Kidney tubule cell (primary cell): ENCODE measurements at regions not wholly inside any gene's neighbourhood (a gene's known extent, or its start where the extent isn't known, plus 50 kb on each side); places are given as distances from the start of the nearest gene placed in this dataset.
A peak's percentile ranks its signal among the peaks of the same experiment; 100 is the strongest.
"Not testable (repeated sequence)": the region's sequence is repeated elsewhere in the genome, so short reads cannot be mapped to it uniquely, and the experiment has no call there.

Experiments used
- DNase-seq: peaks from one replicate; pipeline ENCODE4 v3.0.0-alpha.2; 2018; ENCODE audit warnings: low spot score

- DNase-seq = not testable (repeated sequence)
Measured at GRCh38 chr3:35146256-35147035, 492.9 kb upstream of the ARPP21 start.

DNA sequence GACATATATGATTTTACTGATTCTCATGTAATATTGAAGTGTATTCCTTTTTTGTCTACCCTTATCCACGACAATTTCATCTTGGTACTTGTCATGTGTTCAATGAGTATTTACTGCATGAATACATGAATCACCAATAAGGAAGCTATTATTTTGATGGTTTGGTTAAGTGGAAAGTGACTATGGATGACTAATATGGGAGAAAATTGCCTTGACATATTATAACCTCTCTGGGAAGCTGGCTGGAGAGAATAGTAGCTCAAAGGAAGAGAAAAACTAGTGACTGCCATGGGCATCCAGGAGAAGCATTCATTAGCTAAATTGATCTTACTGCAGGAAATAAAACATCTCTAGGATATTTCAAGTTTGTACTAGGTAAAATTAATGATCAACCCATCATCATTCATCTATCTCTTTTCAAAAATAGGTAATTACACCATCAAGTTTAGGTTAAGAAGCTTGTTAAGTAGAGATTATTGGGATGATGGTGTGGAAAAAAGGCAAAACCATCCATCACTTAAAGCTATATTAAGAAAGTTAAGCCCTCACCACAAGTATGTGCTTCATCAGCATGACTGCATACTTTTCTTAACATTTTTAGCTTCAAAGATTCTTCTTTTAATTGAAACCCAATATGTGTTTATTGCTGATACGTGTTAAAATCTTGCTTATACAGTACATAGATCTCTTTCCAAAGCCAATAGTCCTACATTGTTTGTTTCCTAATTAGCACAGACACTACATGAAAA, 455.2 kb upstream of the ARPP21 start:
- DNase-seq = peak; percentile 64

GRCh38 chr3:35184775-35185174, 454.6 kb upstream of the ARPP21 start:
- peak; percentile 2 for DNase-seq

DNA sequence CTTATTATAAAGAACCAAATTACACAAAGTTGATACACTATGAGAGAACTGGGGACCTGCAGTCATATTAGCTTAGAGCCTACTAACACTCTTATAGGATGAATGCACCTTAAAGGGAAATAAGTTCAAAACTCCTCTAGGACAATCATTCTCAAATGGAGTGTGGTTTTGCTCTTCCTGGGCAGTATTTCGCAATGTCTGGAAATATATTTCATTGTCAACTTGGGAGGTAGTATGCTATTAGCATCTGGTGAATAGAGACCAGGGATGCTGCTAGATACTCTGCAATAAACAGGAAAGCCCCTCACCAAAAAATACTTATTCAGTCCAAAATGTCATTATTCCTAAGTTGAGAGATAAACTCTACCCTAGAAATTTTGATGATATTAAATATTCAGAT, 451.4 kb upstream of the ARPP21 start:
- no peak for DNase-seq

- peak; percentile 2 for DNase-seq
Measured at GRCh38 chr3:35194666-35195065, 444.7 kb upstream of the ARPP21 start.

GRCh38 chr3:35198857-35199256, 440.5 kb upstream of the ARPP21 start:
- no peak for DNase-seq

DNA sequence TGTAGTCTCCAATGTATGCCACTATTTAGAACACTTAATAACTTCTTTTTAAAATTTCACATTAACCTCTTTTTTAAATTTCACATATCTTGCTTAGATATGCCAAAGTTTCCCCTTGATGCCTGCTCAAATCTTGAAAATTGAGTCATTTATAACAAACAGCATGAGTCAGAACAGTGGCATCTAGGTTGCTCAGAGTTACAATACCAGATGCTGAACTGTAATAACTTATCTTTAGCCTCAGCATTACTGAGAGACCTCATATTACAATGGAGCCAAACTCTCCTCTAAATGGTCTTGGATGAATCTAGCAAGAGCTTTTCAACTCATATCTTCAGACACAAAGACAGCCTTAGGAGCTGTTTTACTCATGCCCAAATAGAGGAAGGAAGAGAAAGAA, 439.3 kb upstream of the ARPP21 start:
- DNase-seq = peak; percentile 71

DNA sequence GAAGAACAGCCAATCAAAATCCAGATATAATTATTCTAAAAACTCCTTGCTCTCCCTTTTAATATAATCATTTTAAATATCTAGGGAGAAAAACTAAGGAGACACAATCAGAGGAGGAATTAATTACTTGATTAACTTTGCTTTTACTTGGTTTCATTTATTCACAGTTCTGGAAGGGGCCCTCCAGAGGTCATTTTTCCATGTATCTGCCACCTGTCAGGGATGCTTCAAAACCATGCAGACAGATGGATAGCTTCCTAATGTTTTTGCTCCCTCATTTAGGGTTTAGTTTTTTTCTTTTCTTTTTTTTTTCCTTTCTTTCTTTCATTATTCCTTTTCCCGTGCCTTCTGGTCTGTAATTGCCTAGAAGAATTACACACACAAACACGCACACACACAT, 438.1 kb upstream of the ARPP21 start:
- DNase-seq = no peak

DNA sequence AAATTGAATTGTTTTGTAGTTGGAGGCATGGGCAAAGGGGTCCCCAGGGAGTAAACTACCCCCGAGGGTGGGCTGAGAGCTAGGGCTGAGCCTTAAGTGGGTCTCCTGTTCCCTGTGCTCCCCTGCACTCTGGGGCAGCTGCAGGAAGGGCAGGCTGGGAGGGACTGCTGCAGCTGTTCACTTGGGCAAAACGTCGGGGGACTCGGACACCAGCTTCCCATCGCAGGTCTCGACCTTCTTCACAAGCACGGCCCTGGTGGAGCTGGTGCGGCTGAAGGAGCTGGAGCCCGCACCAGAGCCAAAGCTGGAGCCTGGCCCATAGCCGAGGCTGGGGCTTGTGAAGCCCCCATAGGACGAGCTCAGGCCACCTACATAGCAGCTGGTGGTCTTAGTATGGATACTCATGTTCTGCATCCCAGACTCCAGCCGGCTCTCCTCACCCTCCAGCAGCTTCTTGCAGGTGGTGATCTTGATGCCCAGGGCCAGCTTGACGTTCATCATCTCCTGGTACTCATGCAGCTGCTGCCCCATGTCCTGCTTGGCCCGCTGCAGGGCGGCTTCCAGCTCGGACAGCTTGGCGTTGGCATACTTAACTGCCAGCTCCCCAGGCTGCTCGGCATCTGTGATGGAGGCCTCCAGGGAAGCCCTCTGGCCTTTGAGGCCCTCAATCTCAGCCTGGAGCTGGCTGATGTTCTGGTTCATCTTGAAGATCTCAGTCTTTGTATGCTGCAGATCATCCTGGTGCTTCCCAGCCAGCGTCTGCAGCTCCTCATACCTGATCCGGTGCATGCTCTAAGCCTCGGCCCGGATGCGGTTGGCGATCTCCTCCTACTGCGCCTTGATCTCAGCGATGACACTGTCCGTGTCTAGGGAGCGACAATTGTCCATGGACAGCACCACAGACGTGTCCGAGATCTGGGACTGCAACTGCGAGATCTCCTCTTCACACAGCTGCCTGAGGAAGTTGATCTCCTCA, 423.5 kb upstream of the ARPP21 start:
- DNase-seq = no peak

DNA sequence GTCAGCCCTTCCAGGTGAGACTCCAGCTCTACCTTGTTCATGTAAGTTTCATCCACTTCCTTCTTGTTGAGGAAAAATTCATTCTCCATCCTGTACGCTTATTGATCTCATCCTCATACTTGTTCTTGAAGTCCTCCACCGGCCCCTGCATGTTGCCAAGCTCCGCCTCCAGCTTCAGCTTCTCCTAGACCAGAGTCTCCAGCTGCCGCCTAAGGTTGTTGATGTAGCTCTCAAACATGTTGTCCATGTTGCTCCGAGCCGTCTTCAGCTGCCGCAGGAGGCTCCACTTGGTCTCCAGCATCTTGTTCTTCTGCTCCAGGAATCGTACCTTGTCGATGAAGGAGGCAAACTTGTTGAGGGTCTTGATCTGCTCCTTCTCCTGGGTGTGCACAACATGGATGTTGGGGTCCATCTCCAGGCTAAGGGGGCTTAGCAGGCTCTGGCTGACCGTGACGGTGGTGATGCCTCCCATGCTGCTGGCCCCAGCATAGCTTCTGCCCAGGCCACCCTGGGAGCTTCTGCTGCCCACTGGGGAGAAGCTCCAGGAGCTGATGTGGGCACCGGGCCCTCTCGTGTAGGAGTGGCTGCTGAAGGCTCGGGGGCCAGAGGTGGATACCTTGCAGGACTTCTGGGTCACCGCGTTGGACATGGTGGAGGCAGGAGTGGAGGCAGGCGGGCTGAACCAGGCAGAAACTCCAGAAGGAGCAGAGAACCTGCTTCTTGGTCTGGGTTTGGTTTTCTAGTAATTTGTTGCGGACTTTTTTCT, 422.6 kb upstream of the ARPP21 start:
- DNase-seq = no peak

GRCh38 chr3:35223632-35224394, 415.5 kb upstream of the ARPP21 start:
- no peak for DNase-seq

DNA sequence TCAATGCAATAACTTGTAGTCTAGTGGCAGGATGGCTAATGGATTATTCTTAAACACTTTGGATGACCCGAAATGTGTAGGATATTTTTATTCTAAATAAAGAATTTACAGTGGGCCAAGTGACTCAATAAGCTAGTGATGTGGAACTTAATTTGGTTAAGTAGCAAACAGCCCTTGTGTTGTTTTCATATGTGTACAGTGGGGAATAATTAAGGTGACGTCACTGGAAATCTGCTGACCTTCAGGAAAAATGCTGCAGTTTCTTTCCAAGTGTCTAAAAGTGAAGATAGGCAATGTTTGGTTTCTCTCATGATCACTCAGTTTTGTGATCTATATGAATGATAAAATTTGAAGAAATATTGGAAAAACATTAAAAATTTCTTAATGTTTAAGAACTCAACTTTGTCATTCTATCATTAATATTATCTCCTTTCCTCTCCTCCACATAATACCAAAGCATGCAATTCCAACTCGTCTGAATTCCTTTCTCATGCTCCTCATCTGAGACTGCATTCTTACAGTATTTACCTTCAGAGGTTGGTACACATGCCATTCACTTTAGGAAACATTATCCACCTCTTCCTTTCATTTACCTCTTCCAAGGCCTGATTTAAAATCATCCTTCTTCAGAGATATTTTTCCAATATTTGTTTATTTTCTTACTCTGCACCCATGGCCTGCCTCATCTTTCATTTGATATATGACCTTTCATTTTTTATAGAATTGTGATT, 414.6 kb upstream of the ARPP21 start:
- no peak for DNase-seq

- DNase-seq = no peak
Measured at GRCh38 chr3:35241236-35241635, 398.1 kb upstream of the ARPP21 start.

DNA sequence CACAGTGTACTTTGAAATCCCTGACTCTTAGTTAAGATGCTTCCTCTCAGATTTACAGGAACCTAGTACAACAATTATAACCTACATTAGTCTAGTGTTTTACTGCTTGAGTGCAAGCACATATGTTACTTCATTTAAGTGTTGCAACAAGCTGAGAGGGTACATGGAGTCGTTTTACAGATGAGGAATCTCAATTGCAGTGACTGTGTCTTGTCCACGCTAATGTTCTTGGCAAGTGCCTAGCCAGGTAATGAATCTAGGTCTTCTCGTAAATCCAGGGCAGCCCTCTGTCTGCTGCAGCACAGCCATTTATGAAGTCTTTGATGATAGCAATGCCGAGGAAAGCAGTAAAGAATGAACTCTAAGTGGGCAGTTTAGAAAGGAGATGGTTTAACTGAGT, 384.4 kb upstream of the ARPP21 start:
- DNase-seq = no peak

DNA sequence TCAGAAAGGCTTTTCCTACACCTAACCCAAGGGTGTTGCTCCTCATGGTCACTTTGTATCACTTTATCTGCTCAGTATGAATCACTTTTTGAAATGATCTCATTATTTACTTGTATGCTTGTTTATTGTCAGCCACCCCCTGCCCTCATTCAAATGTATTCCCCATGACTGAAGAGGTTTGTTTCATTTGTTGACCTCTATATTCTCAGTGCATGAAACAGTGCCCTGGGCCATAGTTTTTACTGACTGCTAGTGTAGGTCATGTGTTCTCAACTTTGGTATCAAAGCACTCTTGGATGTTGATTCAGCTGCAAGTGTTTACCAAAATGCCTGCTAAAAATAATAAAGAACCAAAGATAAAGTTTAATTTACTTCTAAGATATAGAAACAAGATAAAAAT, 381.7 kb upstream of the ARPP21 start:
- DNase-seq = no peak

- no peak for DNase-seq
Measured at GRCh38 chr3:35262406-35262805, 376.9 kb upstream of the ARPP21 start.

DNA sequence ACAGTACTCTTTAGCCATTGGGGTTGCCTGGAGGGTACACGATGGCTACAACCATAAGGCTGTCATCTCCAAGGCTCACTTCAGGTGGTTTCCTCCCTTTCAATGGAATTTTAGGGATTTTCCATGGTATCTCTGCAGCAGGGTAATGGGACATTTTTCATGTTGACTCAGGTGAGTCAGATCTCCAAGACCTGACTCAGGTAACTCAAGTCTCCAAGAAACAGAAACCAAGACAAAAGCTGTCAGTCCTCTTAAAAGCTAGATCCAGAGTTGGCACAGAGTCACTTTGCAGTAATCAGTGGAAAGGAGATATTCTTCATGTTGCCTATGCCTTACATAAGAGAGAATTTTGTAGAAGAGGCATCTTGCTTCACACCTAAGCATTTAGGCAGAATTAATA, 375.8 kb upstream of the ARPP21 start:
- DNase-seq = peak; percentile 50

DNA sequence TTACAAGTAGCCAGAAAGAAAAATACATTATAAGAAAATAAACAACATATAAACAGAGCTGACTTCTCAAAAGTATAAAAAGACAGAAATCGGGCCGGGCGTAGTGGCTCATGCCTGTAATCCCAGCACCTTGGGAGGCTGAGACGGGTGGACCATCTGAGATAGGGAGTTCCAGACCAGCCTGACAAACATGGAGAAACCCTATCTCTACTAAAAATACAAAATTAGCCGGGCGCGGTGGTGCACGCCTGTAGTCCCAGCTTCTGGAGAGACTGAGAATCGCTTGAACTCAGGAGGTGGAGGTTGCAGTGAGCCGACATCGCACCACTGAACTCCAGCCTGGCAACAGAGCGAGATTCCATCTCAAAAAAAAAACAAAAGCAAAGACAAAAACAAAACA, 373.3 kb upstream of the ARPP21 start:
- DNase-seq = not testable (repeated sequence)

GRCh38 chr3:35275768-35276167, 363.6 kb upstream of the ARPP21 start:
- DNase-seq = no peak

DNA sequence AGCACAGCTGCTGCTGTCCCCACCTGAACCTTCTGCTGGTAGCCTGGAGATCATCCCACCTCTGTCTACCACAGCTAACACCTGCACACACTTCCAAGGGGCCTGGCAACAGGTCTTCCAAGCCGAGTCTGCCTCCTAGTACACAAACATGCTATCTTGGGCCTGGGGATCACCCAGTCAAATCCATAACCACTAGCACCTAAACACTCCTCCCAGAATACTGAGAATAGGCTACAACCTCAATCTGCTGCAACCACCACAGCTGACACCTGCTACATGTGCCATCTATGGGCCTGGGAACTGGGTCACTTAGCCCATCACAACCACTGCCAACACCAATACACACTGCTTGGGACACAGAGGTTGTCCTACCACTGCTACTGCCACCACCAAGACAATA, 362.8 kb upstream of the ARPP21 start:
- no peak for DNase-seq
